Heart left ventricle (tissue), 16 donors: ENCODE measurements at regions not wholly inside any gene's neighbourhood (a gene's known extent, or its start where the extent isn't known, plus 50 kb on each side); places are given as distances from the start of the nearest gene placed in this dataset.

Source experiments
- ATAC-seq, 4 donors: fragments of 200-7000 bp; cut with Tn5 transposase; one replicate each; pipeline ENCODE4 v1.9.1; 2020 to 2022; ENCODE audit warnings: moderate library complexity in 4 of 4, mild to moderate bottlenecking in 3 of 4, moderate number of reproducible peaks in 1 of 4
- DNase-seq, 5 donors: peaks; one replicate each; pipeline ENCODE4 v3.0.0-alpha.2; 2020
- H3K27ac ChIP-seq, 12 donors: fragments of 200-600 bp; sonication (generic) in 4 of 12; one replicate each; pipeline versions ENCODE4 v1.5.0 to v1.8.0; 2016 to 2022; ENCODE audit warnings: mild to moderate bottlenecking in 2 of 12
- H3K27me3 ChIP-seq, 9 donors: fragments of 200-600 bp; sonication (generic) in 2 of 9; one replicate each; pipeline versions ENCODE4 v1.5.1 to v1.8.0; 2016 to 2022; ENCODE audit warnings: mild to moderate bottlenecking in 3 of 9
- H3K36me3 ChIP-seq, 9 donors: fragments of 200-600 bp; sonication (generic) in 2 of 9; one replicate each; pipeline versions ENCODE4 v1.5.0 to v1.8.0; 2018 to 2022; ENCODE audit warnings: mild to moderate bottlenecking in 2 of 9
- H3K4me1 ChIP-seq, 12 donors: fragments of 200-600 bp; sonication (generic) in 4 of 12; one replicate each; pipeline versions ENCODE4 v1.5.0 to v1.8.0; 2016 to 2022; ENCODE audit warnings: mild to moderate bottlenecking in 3 of 12
- H3K4me3 ChIP-seq, 12 donors: fragments of 200-600 bp; sonication (generic) in 4 of 12; one replicate each; pipeline versions ENCODE4 v1.5.0 to v1.8.0; 2017 to 2022; ENCODE audit warnings: mild to moderate bottlenecking in 9 of 12, moderate library complexity in 4 of 12
- H3K9me3 ChIP-seq, 12 donors: fragments of 200-600 bp; sonication (generic) in 4 of 12; one replicate each; pipeline versions ENCODE4 v1.5.0 to v1.8.0; 2016 to 2022; ENCODE audit warnings: mild to moderate bottlenecking in 1 of 12
- CTCF ChIP-seq, 12 donors: fragments of 200-600 bp; sonication (generic) in 4 of 12; IDR thresholded peaks; one replicate each; pipeline versions ENCODE4 v1.5.0 to v1.8.0; 2018 to 2022; ENCODE audit warnings: antibody characterized with exemption in 12 of 12, mild to moderate bottlenecking in 5 of 12
- POLR2A ChIP-seq, 2 donors: fragments of 450-650 bp; IDR thresholded peaks; one replicate each; pipeline ENCODE4 v1.6.1; 2017; ENCODE audit warnings: antibody characterized with exemption in 2 of 2, mild to moderate bottlenecking in 2 of 2, moderate library complexity in 2 of 2
- WGBS, 4 donors: extraction: QIAGEN DNeasy Blood & Tissue Kit in 2 of 4; methylation state at CpG; one replicate each; pipeline versions ENCODE4 v1.1.5 to v1.1.7; 2013 to 2018; 5-methylcytosine and 5-hydroxymethylcytosine counted together
- intact Hi-C, 10 donors: fragments of 100-400 bp; cut with DNase I; formaldehyde crosslinking; loops; one replicate each; pipeline versions ENCODE4 v1.11.1 to v1.14.2; 2022
- donor health status: ischemic (EF 13 %, LVEDD 7.1; RV severe dilation, severe dysfunction).
- donor health status: healthy with polysubstance abuse.
- donor health status: DM: no; HTN: yes; CAD: no.
- donor health status: DM: no; HTN: no; CAD: no.
- donor health status: ischemic (EF 25% LVEDD 6.9; RV normal size, moderate dysfunction).
- donor health status: ischemic (EF 25% LVEDD 5.7; RV mildly dilated, moderate dysfunction).
- donor health status: healthy.
- donor health status: DM: yes; HTN: yes; CAD: no.
- donor health status: ischemic (EF 35%, LVEDD 5.7; RV mildly dilated, moderate dysfunction).
- donor health status: nonischemic (EF 11% LVEDD 7.7; RV severe dilation, severe dysfunction).
- donor health status: DM: yes; HTN: yes; CAD: no.
- donor health status: PGD.
- donor health status: ischemic (EF 29% LVEDD 5.4; RV normal size, mild dysfunction).
- donor health status: nonischemic (EF 23%, LVEDD 6.1; RV moderate dilation, normal function).

- peak overlapping the region in 6 of 12 donors; percentile 7 to 59 (median 26) for H3K27ac ChIP-seq
- no peaks in the 10 kb centered on the region for H3K27me3 ChIP-seq
- TF ChIP-seq POLR2A (IDR thresholded peaks at IDR 0.05) (no peak), CTCF (IDR thresholded peaks at IDR 0.05) (no peak)
- intact Hi-C loops: no loop called here
- no peaks in the 10 kb centered on the region for H3K36me3 ChIP-seq
- H3K4me3 ChIP-seq: no peak overlapping the region
- WGBS, 4 donors: 48 to 62% (median 55%) methylated on average over 4 of the region's 4 CpGs
- H3K4me1 ChIP-seq: peaks cover 0 to 20% (median 2%) of the 10 kb centered on the region in 12 donors
- H3K9me3 ChIP-seq: no peaks in the 10 kb centered on the region
- DNase-seq: peak in 1 of 5 donors; percentile 17
- ATAC-seq: peak; percentile 27 to 61 (median 41)
These were observed 52.1 kb upstream of the FREM1 start for GRCh38 chr9:14962193-14962882.

- Histone ChIP-seq H3K4me1 (peaks cover 0 to 20% (median 2%) of the 10 kb centered on the region in 12 donors), H3K27ac (peak overlapping the region in 6 of 12 donors; percentile 7 to 59 (median 30)), H3K4me3 (no peak overlapping the region), H3K27me3 (no peaks in the 10 kb centered on the region), H3K36me3 (no peaks in the 10 kb centered on the region), H3K9me3 (no peaks in the 10 kb centered on the region)
- ATAC-seq (no peak), DNase-seq (no peak)
- intact Hi-C loops: no loop called here
- no peak for TF ChIP-seq CTCF (IDR thresholded peaks at IDR 0.05)
- 87 to 89% (median 88%) methylated on average over 6 of the region's 6 CpGs for WGBS, 4 donors
These were observed 51.3 kb upstream of the FREM1 start for GRCh38 chr9:14961372-14962068.

GRCh38 chr9:14960881-14961280 lies 50.7 kb upstream of the FREM1 start:
- H3K27me3 ChIP-seq: no peaks in the 10 kb centered on the region
- no peak for ATAC-seq
- H3K27ac ChIP-seq: peak overlapping the region in 1 of 12 donors; percentile 52
- no peaks in the 10 kb centered on the region for H3K36me3 ChIP-seq
- no peak overlapping the region for H3K4me3 ChIP-seq
- H3K9me3 ChIP-seq: no peaks in the 10 kb centered on the region
- intact Hi-C loops: no loop called here
- 77 to 91% (median 81%) methylated on average over 4 of the region's 4 CpGs for WGBS, 4 donors
- DNase-seq: no peak
- peaks cover 0 to 23% (median 2%) of the 10 kb centered on the region in 12 donors for H3K4me1 ChIP-seq
- no peak for TF ChIP-seq POLR2A (IDR thresholded peaks at IDR 0.05)
- TF ChIP-seq CTCF (IDR thresholded peaks at IDR 0.05): no peak
